ENCODE measurements at regions not wholly inside any gene's neighbourhood (a gene's known extent, or its start where the extent isn't known, plus 50 kb on each side); places are given as distances from the start of the nearest gene placed in this dataset.

DNA sequence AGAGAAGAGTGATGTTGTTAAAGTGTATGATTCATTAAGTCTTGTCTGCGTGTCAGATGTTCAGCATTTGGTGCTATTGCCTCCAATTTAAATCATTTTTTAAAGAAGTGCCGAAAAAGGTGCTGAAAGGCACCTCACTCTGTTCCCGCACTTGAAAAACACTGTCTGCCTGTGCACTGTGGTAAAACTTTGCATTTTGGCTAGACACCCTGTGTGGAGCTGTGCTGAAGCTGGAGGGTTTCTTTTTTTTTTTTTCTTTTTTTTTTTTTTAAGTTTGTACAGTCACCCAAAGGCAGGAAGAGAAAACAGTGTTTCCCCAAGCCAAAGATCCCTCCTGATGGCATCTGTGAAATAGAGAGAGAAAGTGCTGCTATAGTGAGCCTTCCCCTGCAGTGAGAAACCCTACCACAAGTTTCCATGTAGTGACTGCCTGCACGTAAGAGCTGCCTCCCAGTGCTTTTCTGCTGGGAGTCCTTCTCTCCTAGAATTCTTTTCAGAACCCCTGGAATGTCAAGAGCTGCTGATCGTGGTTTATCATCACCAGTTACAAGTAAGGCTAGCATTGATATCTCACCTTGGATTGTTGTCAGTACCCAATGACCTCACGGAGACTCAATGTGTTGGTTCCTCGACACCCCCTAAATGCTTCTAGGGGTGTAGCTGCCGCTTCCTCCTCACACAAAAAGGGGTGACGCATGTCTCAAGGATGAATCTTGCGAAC, 116.0 kb upstream of the SOX9 start:
- no peak overlapping the region for H3K4me3 Mint-ChIP-seq (ENCODE audit: low read depth)
- no peak overlapping the region for H3K27ac Mint-ChIP-seq
- no peaks in the 10 kb centered on the region for H3K36me3 Mint-ChIP-seq (ENCODE audit: low read depth)
- intact Hi-C loops (cut with micrococcal nuclease) = no loop called here
- H3K27me3 Mint-ChIP-seq (ENCODE audit: low read depth) = no peaks in the 10 kb centered on the region
- peaks cover 3% of the 10 kb centered on the region for H3K9me3 Mint-ChIP-seq
- H3K4me1 Mint-ChIP-seq (ENCODE audit: low read depth) = no peaks in the 10 kb centered on the region
- no peak for DNase-seq (ENCODE audit: low spot score)

DNA sequence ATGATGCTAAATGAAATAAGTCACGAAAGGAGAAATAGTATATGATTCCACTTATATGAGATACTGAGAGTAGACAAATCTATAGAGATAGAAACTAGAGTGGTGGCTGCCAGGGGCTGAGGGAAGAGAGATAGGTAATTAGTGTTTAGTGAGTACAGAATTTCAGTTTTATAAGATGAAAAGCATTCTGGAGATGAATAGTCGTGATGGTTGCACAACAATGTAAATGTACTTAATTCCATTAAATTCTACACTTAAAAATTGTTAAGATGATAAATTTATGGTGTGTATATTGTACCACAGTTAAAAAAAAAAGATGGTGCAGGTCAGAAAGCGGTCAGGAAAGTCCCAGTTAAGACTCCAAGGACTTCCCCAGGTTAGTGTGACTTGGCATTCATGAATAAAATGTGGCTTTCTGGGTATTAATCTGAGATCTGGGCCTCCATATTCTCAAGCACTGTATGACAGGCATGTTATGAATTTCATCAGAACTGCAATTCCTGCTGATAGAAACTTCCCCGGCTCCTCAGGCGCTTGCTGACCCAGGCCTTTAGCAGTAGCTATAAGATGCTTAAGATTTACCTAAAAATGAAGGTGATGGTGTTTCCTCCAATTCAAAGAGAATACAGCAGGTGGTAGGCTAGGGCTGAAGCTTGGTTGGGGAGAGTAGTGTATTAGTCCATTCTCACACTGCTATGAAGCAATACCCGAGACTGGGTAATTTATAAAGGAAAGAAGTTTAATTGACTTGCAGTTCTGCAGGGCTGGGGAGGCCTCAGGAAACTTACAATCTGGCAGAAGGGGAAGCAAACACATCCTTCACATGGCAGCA, 115.3 kb upstream of the SOX9 start:
- Mint-ChIP-seq H3K27me3 (ENCODE audit: low read depth) (no peaks in the 10 kb centered on the region), H3K4me1 (ENCODE audit: low read depth) (no peaks in the 10 kb centered on the region), H3K9me3 (peaks cover 3% of the 10 kb centered on the region), H3K4me3 (ENCODE audit: low read depth) (no peak overlapping the region), H3K36me3 (ENCODE audit: low read depth) (no peaks in the 10 kb centered on the region), H3K27ac (no peak overlapping the region)
- DNase-seq (ENCODE audit: low spot score) = no peak
- intact Hi-C loops (cut with micrococcal nuclease) = no loop called here

DNA sequence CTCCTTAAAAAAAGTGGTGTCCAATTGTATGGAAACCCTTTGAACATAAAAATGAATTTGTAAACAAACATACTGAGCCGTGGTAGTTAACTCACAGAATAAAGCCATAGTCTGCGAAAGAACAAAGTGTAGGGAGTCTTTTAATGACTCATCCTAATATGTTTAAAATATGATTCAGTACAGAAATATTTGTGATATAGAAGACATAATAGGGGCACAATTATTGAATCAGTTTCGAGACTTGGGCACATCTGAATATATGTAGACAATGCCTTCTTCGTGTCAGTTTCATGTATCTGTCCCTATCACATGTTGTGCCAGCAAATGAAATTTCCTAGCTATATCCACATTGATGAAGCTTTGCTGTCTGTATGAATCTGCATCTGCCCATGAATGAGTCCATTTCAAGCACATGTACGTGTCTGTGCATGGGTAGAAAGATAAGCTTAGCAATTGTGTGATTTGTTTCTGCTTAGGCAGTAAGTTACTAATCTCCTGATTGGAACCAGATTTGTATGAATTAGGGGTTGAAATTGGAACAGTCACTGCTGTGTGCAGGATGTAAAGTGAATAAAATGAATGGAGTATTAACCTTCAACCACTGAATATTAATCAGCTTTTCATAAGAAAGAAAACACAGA, 112.5 kb upstream of the SOX9 start:
- no peak overlapping the region for H3K27ac Mint-ChIP-seq

GRCh38 chr17:72011561-72011960, 109.3 kb upstream of the SOX9 start:
- H3K36me3 Mint-ChIP-seq (ENCODE audit: low read depth) = no peaks in the 10 kb centered on the region
- no peaks in the 10 kb centered on the region for H3K27me3 Mint-ChIP-seq (ENCODE audit: low read depth)
- no peak for DNase-seq (ENCODE audit: low spot score)
- H3K4me3 Mint-ChIP-seq (ENCODE audit: low read depth) = no peak overlapping the region
- H3K27ac Mint-ChIP-seq = no peak overlapping the region
- H3K9me3 Mint-ChIP-seq = no peaks in the 10 kb centered on the region
- intact Hi-C loops (cut with micrococcal nuclease) = no loop called here
- no peaks in the 10 kb centered on the region for H3K4me1 Mint-ChIP-seq (ENCODE audit: low read depth)

More for the DNA sequence above, 112.5 kb upstream of the SOX9 start:
- H3K36me3 Mint-ChIP-seq (ENCODE audit: low read depth) = no peaks in the 10 kb centered on the region
- no peaks in the 10 kb centered on the region for H3K4me1 Mint-ChIP-seq (ENCODE audit: low read depth)
- no peak overlapping the region for H3K4me3 Mint-ChIP-seq (ENCODE audit: low read depth)
- intact Hi-C loops (cut with micrococcal nuclease) = no loop called here
- peaks cover 3% of the 10 kb centered on the region for H3K9me3 Mint-ChIP-seq
- no peak for DNase-seq (ENCODE audit: low spot score)
- no peaks in the 10 kb centered on the region for H3K27me3 Mint-ChIP-seq (ENCODE audit: low read depth)

GRCh38 chr17:72021417-72022041, 99.3 kb upstream of the SOX9 start:
- H3K9me3 Mint-ChIP-seq = no peaks in the 10 kb centered on the region
- intact Hi-C loops (cut with micrococcal nuclease) = no loop called here
- no peaks in the 10 kb centered on the region for H3K4me1 Mint-ChIP-seq (ENCODE audit: low read depth)
- no peaks in the 10 kb centered on the region for H3K27me3 Mint-ChIP-seq (ENCODE audit: low read depth)
- no peak for DNase-seq (ENCODE audit: low spot score)
- no peak overlapping the region for H3K27ac Mint-ChIP-seq
- no peak overlapping the region for H3K4me3 Mint-ChIP-seq (ENCODE audit: low read depth)
- no peaks in the 10 kb centered on the region for H3K36me3 Mint-ChIP-seq (ENCODE audit: low read depth)

GRCh38 chr17:72022328-72023275, 98.2 kb upstream of the SOX9 start:
- Mint-ChIP-seq H3K4me1 (ENCODE audit: low read depth) (no peaks in the 10 kb centered on the region), H3K36me3 (ENCODE audit: low read depth) (no peaks in the 10 kb centered on the region), H3K4me3 (ENCODE audit: low read depth) (no peak overlapping the region), H3K27me3 (ENCODE audit: low read depth) (no peaks in the 10 kb centered on the region), H3K27ac (no peak overlapping the region), H3K9me3 (no peaks in the 10 kb centered on the region)
- intact Hi-C loops (cut with micrococcal nuclease) = no loop called here
- no peak for DNase-seq (ENCODE audit: low spot score)

GRCh38 chr17:72024457-72024856, 96.4 kb upstream of the SOX9 start:
- Mint-ChIP-seq H3K4me3 (ENCODE audit: low read depth) (no peak overlapping the region), H3K27ac (no peak overlapping the region), H3K27me3 (ENCODE audit: low read depth) (no peaks in the 10 kb centered on the region), H3K4me1 (ENCODE audit: low read depth) (no peaks in the 10 kb centered on the region), H3K9me3 (no peaks in the 10 kb centered on the region), H3K36me3 (ENCODE audit: low read depth) (no peaks in the 10 kb centered on the region)
- DNase-seq (ENCODE audit: low spot score) = no peak
- intact Hi-C loops (cut with micrococcal nuclease) = no loop called here

DNA sequence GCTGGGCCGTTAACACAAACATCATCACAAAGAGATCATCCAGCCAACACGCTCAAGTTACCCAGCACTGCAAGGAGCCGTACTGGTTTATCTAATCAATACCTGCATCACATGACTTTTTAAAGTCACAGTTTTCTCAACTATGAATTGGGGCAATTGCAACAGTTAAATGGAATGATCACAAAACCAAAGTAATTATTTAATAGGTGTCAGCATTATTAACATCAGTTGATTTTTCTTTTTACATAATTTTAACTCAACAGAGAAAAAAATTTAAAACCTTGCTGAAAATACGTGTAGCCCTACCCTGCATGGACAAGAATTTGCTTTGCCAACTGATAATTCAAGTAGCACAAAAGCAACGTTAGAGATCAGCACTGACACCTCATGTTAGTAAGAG, 95.7 kb upstream of the SOX9 start:
- no peak for DNase-seq (ENCODE audit: low spot score)
- Mint-ChIP-seq H3K27ac (no peak overlapping the region), H3K9me3 (no peaks in the 10 kb centered on the region), H3K4me1 (ENCODE audit: low read depth) (no peaks in the 10 kb centered on the region), H3K27me3 (ENCODE audit: low read depth) (no peaks in the 10 kb centered on the region), H3K36me3 (ENCODE audit: low read depth) (no peaks in the 10 kb centered on the region), H3K4me3 (ENCODE audit: low read depth) (no peak overlapping the region)
- intact Hi-C loops (cut with micrococcal nuclease) = no loop called here

DNA sequence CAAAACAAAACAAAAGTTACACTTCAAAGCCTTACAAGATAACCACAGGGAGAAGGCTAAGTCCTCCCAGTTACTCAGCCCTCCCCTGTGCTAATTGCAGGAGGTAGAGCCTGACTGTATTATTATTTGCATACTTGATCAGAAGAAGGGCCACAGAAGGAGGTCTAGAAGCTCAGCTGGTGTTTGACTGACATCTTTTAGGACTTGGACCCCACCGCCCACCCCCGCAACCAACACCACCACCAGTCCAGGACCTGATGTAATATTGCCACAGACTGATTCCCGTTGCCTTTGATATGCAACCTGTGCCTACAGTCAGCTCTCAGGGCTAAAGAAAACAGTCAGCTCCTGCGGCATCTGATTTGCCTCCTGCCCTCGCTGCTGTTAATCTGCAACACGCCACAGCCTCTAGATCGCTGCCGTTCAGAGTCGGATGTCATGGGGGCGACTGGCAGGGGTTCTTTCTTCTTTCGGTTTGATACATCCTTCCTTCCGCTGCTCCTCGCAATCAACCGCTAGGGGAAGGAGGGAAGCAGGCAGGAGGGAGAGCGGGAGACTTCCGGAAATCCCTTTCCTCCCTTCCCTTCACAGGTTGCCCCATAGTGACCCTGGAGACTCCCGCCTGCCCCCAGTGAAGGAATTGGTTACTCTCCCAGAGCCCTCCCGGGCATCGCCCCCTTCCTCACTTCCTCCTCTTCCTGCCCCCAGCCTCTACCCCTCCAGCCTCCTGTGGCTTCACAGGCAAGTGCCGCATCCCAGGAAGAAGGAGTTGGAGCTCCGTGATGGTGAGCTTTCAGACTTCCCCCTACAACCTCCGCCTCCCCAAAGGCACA, 90.5 kb upstream of the SOX9 start:
- DNase-seq (ENCODE audit: low spot score) = peak; percentile 10
- H3K4me3 Mint-ChIP-seq (ENCODE audit: low read depth) = peak overlapping the region; percentile 38
- no peaks in the 10 kb centered on the region for H3K27me3 Mint-ChIP-seq (ENCODE audit: low read depth)
- H3K36me3 Mint-ChIP-seq (ENCODE audit: low read depth) = no peaks in the 10 kb centered on the region
- H3K4me1 Mint-ChIP-seq (ENCODE audit: low read depth) = peaks cover 8% of the 10 kb centered on the region
- no peak overlapping the region for H3K27ac Mint-ChIP-seq
- H3K9me3 Mint-ChIP-seq = no peaks in the 10 kb centered on the region
- intact Hi-C loops (cut with micrococcal nuclease) = no loop called here

GRCh38 chr17:72031219-72031884, 89.5 kb upstream of the SOX9 start:
- no peak overlapping the region for H3K4me3 Mint-ChIP-seq (ENCODE audit: low read depth)
- no peaks in the 10 kb centered on the region for H3K9me3 Mint-ChIP-seq
- H3K27ac Mint-ChIP-seq = no peak overlapping the region
- no peak for DNase-seq (ENCODE audit: low spot score)
- no peaks in the 10 kb centered on the region for H3K36me3 Mint-ChIP-seq (ENCODE audit: low read depth)
- no peaks in the 10 kb centered on the region for H3K27me3 Mint-ChIP-seq (ENCODE audit: low read depth)
- intact Hi-C loops (cut with micrococcal nuclease) = no loop called here
- peaks cover 8% of the 10 kb centered on the region for H3K4me1 Mint-ChIP-seq (ENCODE audit: low read depth)

GRCh38 chr17:72033334-72033733, 87.5 kb upstream of the SOX9 start:
- Mint-ChIP-seq H3K27ac (no peak overlapping the region), H3K36me3 (ENCODE audit: low read depth) (no peaks in the 10 kb centered on the region), H3K4me3 (ENCODE audit: low read depth) (no peak overlapping the region), H3K4me1 (ENCODE audit: low read depth) (peaks cover 8% of the 10 kb centered on the region), H3K9me3 (no peaks in the 10 kb centered on the region), H3K27me3 (ENCODE audit: low read depth) (no peaks in the 10 kb centered on the region)
- DNase-seq (ENCODE audit: low spot score) = no peak
- intact Hi-C loops (cut with micrococcal nuclease) = no loop called here

All from activated T-helper 2 cell treated with anti-CD3 and anti-CD28 coated beads, Interferon-gamma antibody, Interleukin-2, Interleukin-4, amounts not matched to agents 10 μg/mL and 5 μg/mL and 100 μg/mL, durations not matched to agents 14 hours and 24 hours and 36 hours (primary cell).